IPS-18c (cell line): ENCODE measurements at regions not wholly inside any gene's neighbourhood (a gene's known extent, or its start where the extent isn't known, plus 50 kb on each side); places are given as distances from the start of the nearest gene placed in this dataset.
"Not testable (repeated sequence)": the region's sequence is repeated elsewhere in the genome, so short reads cannot be mapped to it uniquely, and the experiment has no call there.

Source experiments
- H3K4me3 ChIP-seq: 2 replicates; pipeline ENCODE4 v1.7.0; 2013; ENCODE audit warnings: low read depth, mild to moderate bottlenecking, low read length, moderate library complexity; ENCODE audit not compliant: insufficient read depth
- H3K9me3 ChIP-seq: one replicate; pipeline ENCODE4 v1.6.1; 2013; ENCODE audit warnings: mild to moderate bottlenecking, low read length, moderate library complexity; ENCODE audit not compliant: control insufficient read depth, insufficient read depth

DNA sequence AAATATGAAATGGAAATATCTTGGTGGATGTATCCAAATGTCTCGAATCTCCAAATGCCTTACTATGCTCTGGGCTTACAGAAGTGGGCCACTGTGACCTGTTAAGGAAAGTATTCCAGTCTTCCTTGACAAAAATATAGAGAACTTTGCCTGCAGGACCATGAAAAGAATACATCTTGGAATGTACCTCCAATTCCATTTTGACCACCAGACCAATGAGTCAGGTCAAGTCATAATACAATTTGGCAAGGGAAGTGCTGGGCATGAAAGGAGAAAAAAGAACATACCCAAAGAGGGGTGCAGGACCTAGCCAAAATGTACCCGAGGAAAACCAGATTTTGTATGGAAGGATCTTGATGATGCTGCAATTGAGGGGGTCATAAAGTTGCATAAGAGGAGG lies 1153.7 kb upstream of the GOT2 start:
- no peak overlapping the region for H3K4me3 ChIP-seq

GRCh38 chr16:59886021-59886420 lies 1151.9 kb upstream of the GOT2 start:
- Histone ChIP-seq H3K4me3 (no peak overlapping the region), H3K9me3 (no peaks in the 10 kb centered on the region)

More for the DNA sequence above, 1153.7 kb upstream of the GOT2 start:
- H3K9me3 ChIP-seq, result no peaks in the 10 kb centered on the region

- no peaks in the 10 kb centered on the region for H3K9me3 ChIP-seq
- H3K4me3 ChIP-seq, result no peak overlapping the region
Measured at GRCh38 chr16:59881376-59881775, 1147.3 kb upstream of the GOT2 start.

DNA sequence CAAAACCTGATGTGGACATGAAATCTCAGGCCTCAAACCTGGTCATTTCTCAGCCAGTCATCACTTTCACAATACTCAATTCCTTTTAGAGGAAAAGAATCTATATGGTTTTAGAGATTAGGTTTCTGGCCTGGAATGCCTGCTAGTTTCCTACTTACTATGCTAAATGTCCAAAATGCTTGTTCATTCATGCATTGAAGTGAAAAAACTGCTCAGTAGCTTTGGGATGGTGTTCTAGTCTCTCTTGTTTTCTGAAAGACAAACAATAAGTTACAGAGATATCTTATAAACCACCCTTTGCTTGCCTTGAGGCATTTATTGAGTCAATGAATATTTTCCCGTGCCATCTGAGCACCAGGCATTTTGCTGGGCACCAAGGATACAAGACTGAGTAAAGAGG lies 1146.5 kb upstream of the GOT2 start:
- Histone ChIP-seq H3K4me3 (no peak overlapping the region), H3K9me3 (no peaks in the 10 kb centered on the region)

GRCh38 chr16:59878999-59879398 lies 1144.9 kb upstream of the GOT2 start:
- no peak overlapping the region for H3K4me3 ChIP-seq
- no peaks in the 10 kb centered on the region for H3K9me3 ChIP-seq

DNA sequence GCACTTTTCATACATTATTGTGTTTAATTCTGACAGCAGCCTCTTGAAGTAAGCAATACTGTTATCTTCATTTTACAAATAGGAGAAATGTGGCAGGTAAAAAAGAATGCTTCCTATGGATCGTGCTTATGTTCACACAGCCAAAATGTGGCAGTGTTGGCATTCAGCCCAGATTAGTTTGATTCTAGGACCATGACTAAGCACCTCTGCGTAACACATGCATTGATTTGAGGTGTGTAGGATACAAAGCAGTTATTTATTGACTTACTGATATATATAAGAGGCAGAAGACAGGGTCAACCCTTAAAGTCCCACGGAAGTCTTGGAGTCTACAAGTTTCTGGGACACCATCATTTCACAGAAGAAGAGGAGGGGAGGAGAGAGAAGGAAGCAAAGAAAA lies 1144.4 kb upstream of the GOT2 start:
- Histone ChIP-seq H3K4me3 (no peak overlapping the region), H3K9me3 (no peaks in the 10 kb centered on the region)

DNA sequence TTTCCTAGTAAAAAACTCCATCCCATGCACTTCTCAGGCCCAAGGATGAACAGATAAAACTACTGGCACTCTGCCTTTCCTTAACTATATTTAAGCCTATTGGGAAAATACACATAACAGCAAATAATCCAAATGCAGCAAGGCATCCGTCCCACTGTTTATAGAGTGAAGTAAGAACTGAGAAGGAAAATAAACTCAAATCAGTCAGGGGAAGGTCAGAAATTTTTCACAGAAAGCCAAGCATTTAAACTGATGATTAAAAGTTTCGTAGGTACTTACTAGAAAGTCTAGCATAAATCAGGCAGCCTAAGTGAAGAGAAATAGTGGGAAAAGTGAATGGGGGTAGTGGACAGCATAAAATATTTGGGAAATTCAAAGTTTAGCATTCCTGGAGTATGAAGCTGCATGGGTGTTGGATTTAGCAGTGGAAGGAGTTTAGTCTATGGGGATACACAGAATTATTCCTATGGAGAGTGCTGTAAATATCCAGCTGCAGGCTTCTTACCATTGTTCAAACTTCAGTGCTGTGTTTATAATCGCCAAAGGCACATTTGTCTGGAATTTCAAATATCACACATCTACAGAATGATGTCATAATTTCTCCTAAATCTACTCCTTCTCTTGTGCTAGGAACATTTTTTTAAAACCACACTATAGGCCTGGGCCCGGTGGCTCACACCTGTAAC lies 1131.0 kb upstream of the GOT2 start:
- Histone ChIP-seq H3K4me3 (no peak overlapping the region), H3K9me3 (no peaks in the 10 kb centered on the region)

GRCh38 chr16:59859676-59860402 lies 1125.7 kb upstream of the GOT2 start:
- Histone ChIP-seq H3K9me3 (no peaks in the 10 kb centered on the region), H3K4me3 (no peak overlapping the region)

DNA sequence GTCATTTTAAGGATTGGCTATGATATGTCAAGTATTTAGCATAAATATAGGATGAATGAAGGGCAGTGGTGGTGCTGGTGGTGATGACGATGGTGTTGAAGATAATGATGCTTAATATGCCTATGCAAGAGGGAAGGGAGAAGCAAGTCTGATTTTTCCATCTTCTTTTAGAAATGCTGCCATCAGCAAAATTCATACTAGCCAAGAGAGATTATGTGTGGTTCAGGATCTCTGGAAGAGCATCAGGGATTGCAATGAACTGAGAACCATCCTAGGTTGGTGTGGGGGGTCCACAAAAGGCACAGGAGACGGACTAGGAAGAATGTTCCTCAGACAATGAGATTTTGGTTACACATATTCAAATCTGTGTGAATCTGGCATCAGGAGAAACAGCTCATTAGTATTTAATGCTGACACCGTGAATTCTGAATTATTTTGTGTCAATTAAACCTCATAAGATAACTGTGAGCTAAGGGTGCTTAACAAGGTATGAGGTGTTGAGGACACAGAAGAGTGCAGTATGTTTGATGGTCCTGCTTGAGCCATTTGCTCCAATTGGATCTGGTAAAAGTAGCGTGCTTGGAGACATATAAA lies 1120.8 kb upstream of the GOT2 start:
- Histone ChIP-seq H3K4me3 (no peak overlapping the region), H3K9me3 (no peaks in the 10 kb centered on the region)

DNA sequence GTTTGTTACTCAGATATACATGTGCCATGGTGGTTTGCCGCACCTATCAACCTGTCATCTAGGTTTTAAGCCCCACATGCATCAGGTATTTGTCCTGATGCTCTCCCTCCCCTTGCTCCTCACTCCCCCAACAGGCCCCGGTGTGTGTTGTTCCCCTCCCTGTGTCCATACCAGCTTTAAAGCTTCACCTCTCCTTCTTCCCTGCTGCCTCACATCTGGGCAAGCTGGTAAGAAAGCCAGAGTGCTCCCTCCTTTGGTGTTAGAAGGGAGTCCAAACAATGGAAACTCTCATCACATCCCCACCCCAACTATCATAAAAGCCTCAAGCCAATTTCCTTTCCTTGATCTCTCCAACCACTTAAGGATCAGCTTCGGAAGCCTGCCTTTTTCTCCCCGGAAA lies 1115.6 kb upstream of the GOT2 start:
- H3K4me3 ChIP-seq, result no peak overlapping the region
- no peaks in the 10 kb centered on the region for H3K9me3 ChIP-seq

DNA sequence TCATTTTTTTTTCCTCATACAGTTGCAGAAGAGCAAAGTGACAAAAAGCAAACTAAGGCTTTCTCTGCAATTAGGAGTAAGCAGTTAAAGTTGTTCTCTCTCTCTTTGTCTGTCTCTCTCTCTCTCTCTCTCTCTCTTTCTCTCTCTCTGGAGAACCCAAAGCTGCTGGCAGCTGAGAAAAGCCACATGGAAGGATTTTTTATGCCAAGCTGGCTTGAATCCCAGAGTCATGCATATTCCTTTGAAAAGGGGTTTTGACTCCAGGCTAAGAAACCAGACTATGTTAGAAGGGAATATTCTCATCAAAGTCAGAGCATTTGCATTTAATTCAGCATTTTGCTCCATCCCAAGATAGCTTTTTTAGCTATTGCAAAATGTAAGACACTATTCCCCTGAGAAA lies 1114.2 kb upstream of the GOT2 start:
- no peaks in the 10 kb centered on the region for H3K9me3 ChIP-seq
- no peak overlapping the region for H3K4me3 ChIP-seq

DNA sequence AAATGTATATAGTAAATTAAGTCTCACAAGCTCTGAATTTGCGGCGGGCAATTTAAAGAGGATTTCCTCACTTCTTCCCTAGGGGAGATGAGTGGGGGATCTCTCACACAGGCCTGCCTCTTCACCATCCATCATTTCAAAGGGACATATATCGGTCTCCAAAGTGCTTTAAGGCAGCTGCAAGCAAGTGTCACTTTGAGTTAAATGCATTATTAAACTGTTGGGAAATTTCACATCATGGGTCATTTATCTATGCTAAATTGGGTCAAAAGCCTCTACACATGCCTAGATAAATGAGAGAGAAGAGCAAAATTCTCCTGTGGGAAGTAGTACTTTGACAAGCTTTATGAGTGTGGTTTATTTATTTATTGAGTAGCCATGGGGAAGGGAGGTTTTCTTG lies 1106.1 kb upstream of the GOT2 start:
- H3K4me3 ChIP-seq, result no peak overlapping the region
- H3K9me3 ChIP-seq, result peaks cover 4% of the 10 kb centered on the region

- H3K4me3 ChIP-seq, result no peak overlapping the region
- no peaks in the 10 kb centered on the region for H3K9me3 ChIP-seq
Measured at GRCh38 chr16:59826767-59827166, 1092.7 kb upstream of the GOT2 start.

- not testable (repeated sequence) for H3K9me3 ChIP-seq, H3K4me3 ChIP-seq
Measured at GRCh38 chr16:59809488-59809887, 1075.4 kb upstream of the GOT2 start.

DNA sequence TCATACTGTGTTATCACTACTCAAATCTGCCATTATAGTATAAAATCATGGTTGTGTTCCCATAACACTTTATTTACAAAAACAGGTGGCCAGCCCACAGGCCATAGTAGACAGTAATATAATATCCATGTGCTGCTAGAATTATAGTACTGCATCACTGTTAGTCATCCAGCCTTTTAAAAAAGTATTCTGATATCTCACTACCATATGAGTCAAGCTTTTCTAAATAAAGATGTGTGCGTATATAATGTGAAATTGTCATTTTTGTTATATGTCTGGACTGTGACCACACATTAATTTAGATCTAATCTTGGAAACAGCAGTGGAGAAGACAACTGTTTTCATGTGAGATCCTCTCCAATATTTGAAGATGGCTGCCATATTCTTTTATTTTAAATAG lies 1049.1 kb upstream of the GOT2 start:
- no peaks in the 10 kb centered on the region for H3K9me3 ChIP-seq

GRCh38 chr16:59773330-59773729 lies 1039.2 kb upstream of the GOT2 start:
- H3K4me3 ChIP-seq, result no peak overlapping the region
- no peaks in the 10 kb centered on the region for H3K9me3 ChIP-seq

More for the DNA sequence above, 1049.1 kb upstream of the GOT2 start:
- no peak overlapping the region for H3K4me3 ChIP-seq

GRCh38 chr16:59759296-59759695 lies 1025.2 kb upstream of the GOT2 start:
- no peak overlapping the region for H3K4me3 ChIP-seq
- H3K9me3 ChIP-seq, result no peaks in the 10 kb centered on the region

DNA sequence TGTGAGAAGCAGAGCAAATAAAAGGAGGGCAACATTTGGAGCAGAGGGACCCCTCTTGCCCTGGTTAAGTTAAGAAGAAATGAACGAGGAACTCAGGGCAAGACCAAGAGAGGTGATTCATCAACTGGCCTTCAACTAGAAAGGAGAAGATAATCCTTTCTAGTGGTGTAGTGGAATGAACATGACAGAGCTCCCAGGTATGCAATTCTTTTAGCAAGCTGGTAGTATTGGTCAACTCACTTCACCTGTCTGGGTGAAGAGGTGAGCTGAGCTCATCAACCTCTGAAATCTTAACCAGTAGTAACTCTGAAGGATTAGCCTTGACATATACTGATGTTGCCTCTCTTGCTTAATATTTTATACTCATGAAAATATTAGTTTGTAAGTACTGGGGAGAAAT lies 1024.7 kb upstream of the GOT2 start:
- H3K4me3 ChIP-seq, result no peak overlapping the region
- H3K9me3 ChIP-seq, result no peaks in the 10 kb centered on the region
